Posterior cingulate gyrus (tissue), 11 donors: ENCODE measurements at regions not wholly inside any gene's neighbourhood (a gene's known extent, or its start where the extent isn't known, plus 50 kb on each side); places are given as distances from the start of the nearest gene placed in this dataset.
"Not testable (repeated sequence)": the region's sequence is repeated elsewhere in the genome, so short reads cannot be mapped to it uniquely, and the experiment has no call there.

ENCODE experiments used
- DNase-seq, 10 donors: peaks; one replicate each; pipeline versions ENCODE4 v3.0.0 to v3.0.0-alpha.2; 2020 to 2021; ENCODE audit warnings: mixed read lengths in 3 of 10
- intact Hi-C: fragments of 100-400 bp; cut with DNase I; formaldehyde crosslinking; loops from one replicate; pipeline ENCODE4 v1.15.1; 2023

- intact Hi-C loops: no loop called here
- DNase-seq: no peak
Measured at GRCh38 chr13:48804821-48805601, 151.3 kb downstream of the CYSLTR2 start.

- intact Hi-C loops: no loop called here
- DNase-seq: no peak
Measured at GRCh38 chr13:48806522-48806921, 152.8 kb downstream of the CYSLTR2 start.

GRCh38 chr13:48808683-48809082, 155.0 kb downstream of the CYSLTR2 start:
- DNase-seq: no peak
- intact Hi-C loops: no loop called here

- intact Hi-C loops: no loop called here
- no peak for DNase-seq
Measured at GRCh38 chr13:48810013-48810412, 156.3 kb downstream of the CYSLTR2 start.

- intact Hi-C loops: no loop called here
- no peak for DNase-seq
Measured at GRCh38 chr13:48813518-48813917, 159.8 kb downstream of the CYSLTR2 start.

- DNase-seq: no peak
- intact Hi-C loops: no loop called here
Measured at GRCh38 chr13:48816700-48817099, 159.0 kb upstream of the FNDC3A start.

- intact Hi-C loops: no loop called here
- no peak for DNase-seq
Measured at GRCh38 chr13:48817166-48817802, 158.4 kb upstream of the FNDC3A start.

GRCh38 chr13:48818495-48819356, 157.0 kb upstream of the FNDC3A start:
- intact Hi-C loops: no loop called here
- no peak for DNase-seq

GRCh38 chr13:48819376-48819775, 156.3 kb upstream of the FNDC3A start:
- intact Hi-C loops: no loop called here
- DNase-seq: no peak

GRCh38 chr13:48819899-48820298, 155.8 kb upstream of the FNDC3A start:
- DNase-seq: no peak
- intact Hi-C loops: no loop called here

GRCh38 chr13:48823526-48823925, 152.2 kb upstream of the FNDC3A start:
- intact Hi-C loops, DNase-seq: not testable (repeated sequence)

GRCh38 chr13:48826039-48826438, 149.7 kb upstream of the FNDC3A start:
- intact Hi-C loops: no loop called here
- no peak for DNase-seq

GRCh38 chr13:48826922-48827454, 148.7 kb upstream of the FNDC3A start:
- DNase-seq, intact Hi-C loops: not testable (repeated sequence)

- intact Hi-C loops: no loop called here
- no peak for DNase-seq
Measured at GRCh38 chr13:48827709-48828108, 148.0 kb upstream of the FNDC3A start.

- DNase-seq: no peak
Measured at GRCh38 chr13:48828962-48829411, 146.7 kb upstream of the FNDC3A start.

GRCh38 chr13:48829536-48829935, 146.2 kb upstream of the FNDC3A start:
- intact Hi-C loops: no loop called here
- no peak for DNase-seq

More at GRCh38 chr13:48828962-48829411, 146.7 kb upstream of the FNDC3A start:
- intact Hi-C loops: no loop called here

GRCh38 chr13:48831248-48831647, 144.5 kb upstream of the FNDC3A start:
- DNase-seq: no peak
- intact Hi-C loops: no loop called here

GRCh38 chr13:48833412-48833811, 142.3 kb upstream of the FNDC3A start:
- no peak for DNase-seq
- intact Hi-C loops: no loop called here

- intact Hi-C loops: not testable (repeated sequence)
Measured at GRCh38 chr13:48835326-48835725, 140.4 kb upstream of the FNDC3A start.

GRCh38 chr13:48838193-48838973, 137.3 kb upstream of the FNDC3A start:
- intact Hi-C loops: no loop called here
- DNase-seq: no peak

More at GRCh38 chr13:48835326-48835725, 140.4 kb upstream of the FNDC3A start:
- not testable (repeated sequence) for DNase-seq
